Fibroblast of villous mesenchyme (primary cell): ENCODE measurements at regions not wholly inside any gene's neighbourhood (a gene's known extent, or its start where the extent isn't known, plus 50 kb on each side); places are given as distances from the start of the nearest gene placed in this dataset.

Experiments used
- DNase-seq: peaks from one replicate; pipeline ENCODE4 v3.0.0-alpha.2; 2010; ENCODE audit warnings: low read depth
- H3K4me3 ChIP-seq: 2 replicates; pipeline ENCODE4 v1.5.1; 2011; ENCODE audit warnings: low read depth, mild to moderate bottlenecking, low read length
- CTCF ChIP-seq: IDR thresholded peaks from 2 replicates; pipeline ENCODE4 v1.5.1; 2012; ENCODE audit warnings: low read depth, mild to moderate bottlenecking, low read length; ENCODE audit not compliant: insufficient read depth

- no peak for DNase-seq
- no peak overlapping the region for H3K4me3 ChIP-seq
- TF ChIP-seq CTCF, result no peak
Observed at GRCh38 chrX:69284491-69284890, 119.2 kb upstream of the PJA1 start.

- no peak for DNase-seq
- no peak overlapping the region for H3K4me3 ChIP-seq
- no peak for TF ChIP-seq CTCF
Observed at GRCh38 chrX:69282893-69283690, 117.8 kb upstream of the PJA1 start.

GRCh38 chrX:69280933-69281332 is 115.7 kb upstream of the PJA1 start:
- DNase-seq, result peak; percentile 2
- no peak for TF ChIP-seq CTCF
- no peak overlapping the region for H3K4me3 ChIP-seq

GRCh38 chrX:69279234-69279633 is 114.0 kb upstream of the PJA1 start:
- no peak for TF ChIP-seq CTCF
- H3K4me3 ChIP-seq, result no peak overlapping the region
- no peak for DNase-seq

GRCh38 chrX:69278031-69278687 is 112.9 kb upstream of the PJA1 start:
- DNase-seq, result no peak
- no peak for TF ChIP-seq CTCF
- no peak overlapping the region for H3K4me3 ChIP-seq

GRCh38 chrX:69277369-69277990 is 112.2 kb upstream of the PJA1 start:
- no peak for DNase-seq
- no peak overlapping the region for H3K4me3 ChIP-seq
- TF ChIP-seq CTCF, result no peak
